ENCODE measurements at regions not wholly inside any gene's neighbourhood (a gene's known extent, or its start where the extent isn't known, plus 50 kb on each side); places are given as distances from the start of the nearest gene placed in this dataset.

DNA sequence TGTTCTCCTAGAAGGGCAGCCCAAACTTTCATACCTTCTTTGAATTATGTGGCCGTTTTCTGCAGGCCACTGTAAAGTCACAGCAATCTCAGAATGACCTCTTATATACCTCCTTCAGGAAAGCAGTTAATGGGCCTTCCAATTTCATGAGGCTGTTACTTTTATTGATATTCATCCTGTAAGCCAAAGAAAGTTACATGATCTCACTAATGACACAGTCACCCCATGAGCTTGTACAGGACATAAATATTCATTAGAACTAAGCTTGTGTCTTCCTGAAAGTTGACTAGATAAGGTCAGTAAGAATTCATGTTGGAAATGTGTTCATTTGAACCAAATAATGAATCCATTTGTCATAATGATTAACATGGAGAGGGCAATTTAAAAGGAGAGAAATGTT, 283.1 kb upstream of the NWD2 start:
- TF ChIP-seq, protein P1, sequence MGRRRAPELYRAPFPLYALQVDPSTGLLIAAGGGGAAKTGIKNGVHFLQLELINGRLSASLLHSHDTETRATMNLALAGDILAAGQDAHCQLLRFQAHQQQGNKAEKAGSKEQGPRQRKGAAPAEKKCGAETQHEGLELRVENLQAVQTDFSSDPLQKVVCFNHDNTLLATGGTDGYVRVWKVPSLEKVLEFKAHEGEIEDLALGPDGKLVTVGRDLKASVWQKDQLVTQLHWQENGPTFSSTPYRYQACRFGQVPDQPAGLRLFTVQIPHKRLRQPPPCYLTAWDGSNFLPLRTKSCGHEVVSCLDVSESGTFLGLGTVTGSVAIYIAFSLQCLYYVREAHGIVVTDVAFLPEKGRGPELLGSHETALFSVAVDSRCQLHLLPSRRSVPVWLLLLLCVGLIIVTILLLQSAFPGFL (CRISPR knock-in tag; IDR thresholded peaks at IDR 0.05), result no peak
- TF ChIP-seq, protein P2, sequence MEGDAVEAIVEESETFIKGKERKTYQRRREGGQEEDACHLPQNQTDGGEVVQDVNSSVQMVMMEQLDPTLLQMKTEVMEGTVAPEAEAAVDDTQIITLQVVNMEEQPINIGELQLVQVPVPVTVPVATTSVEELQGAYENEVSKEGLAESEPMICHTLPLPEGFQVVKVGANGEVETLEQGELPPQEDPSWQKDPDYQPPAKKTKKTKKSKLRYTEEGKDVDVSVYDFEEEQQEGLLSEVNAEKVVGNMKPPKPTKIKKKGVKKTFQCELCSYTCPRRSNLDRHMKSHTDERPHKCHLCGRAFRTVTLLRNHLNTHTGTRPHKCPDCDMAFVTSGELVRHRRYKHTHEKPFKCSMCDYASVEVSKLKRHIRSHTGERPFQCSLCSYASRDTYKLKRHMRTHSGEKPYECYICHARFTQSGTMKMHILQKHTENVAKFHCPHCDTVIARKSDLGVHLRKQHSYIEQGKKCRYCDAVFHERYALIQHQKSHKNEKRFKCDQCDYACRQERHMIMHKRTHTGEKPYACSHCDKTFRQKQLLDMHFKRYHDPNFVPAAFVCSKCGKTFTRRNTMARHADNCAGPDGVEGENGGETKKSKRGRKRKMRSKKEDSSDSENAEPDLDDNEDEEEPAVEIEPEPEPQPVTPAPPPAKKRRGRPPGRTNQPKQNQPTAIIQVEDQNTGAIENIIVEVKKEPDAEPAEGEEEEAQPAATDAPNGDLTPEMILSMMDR (IDR thresholded peaks at IDR 0.05 in 2 of 3, conservative IDR thresholded peaks at IDR 0.05 in 1 of 3; ENCODE audit: insufficient read depth in 2 of 3, low read depth in 1 of 3, low read length in 3 of 3), result no peak
- TF ChIP-seq, protein P3, sequence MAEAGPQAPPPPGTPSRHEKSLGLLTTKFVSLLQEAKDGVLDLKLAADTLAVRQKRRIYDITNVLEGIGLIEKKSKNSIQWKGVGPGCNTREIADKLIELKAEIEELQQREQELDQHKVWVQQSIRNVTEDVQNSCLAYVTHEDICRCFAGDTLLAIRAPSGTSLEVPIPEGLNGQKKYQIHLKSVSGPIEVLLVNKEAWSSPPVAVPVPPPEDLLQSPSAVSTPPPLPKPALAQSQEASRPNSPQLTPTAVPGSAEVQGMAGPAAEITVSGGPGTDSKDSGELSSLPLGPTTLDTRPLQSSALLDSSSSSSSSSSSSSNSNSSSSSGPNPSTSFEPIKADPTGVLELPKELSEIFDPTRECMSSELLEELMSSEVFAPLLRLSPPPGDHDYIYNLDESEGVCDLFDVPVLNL (CRISPR knock-in tag; IDR thresholded peaks at IDR 0.05; ENCODE audit: low read depth), result no peak
- no peak for TF ChIP-seq RBFOX2 (IDR thresholded peaks at IDR 0.05; ENCODE audit: low read depth, low read length)
- no peak for TF ChIP-seq SP2 (IDR thresholded peaks at IDR 0.05; ENCODE audit: extremely low read depth, low read depth, low read length, poor library complexity, severe bottlenecking)
- TF ChIP-seq EP300 (IDR thresholded peaks at IDR 0.05; ENCODE audit: low read length), result no peak
- no peak for TF ChIP-seq ZNF3 (CRISPR knock-in tag; IDR thresholded peaks at IDR 0.05)
- no peak for TF ChIP-seq KDM1A (IDR thresholded peaks at IDR 0.05)
- TF ChIP-seq, protein P4, sequence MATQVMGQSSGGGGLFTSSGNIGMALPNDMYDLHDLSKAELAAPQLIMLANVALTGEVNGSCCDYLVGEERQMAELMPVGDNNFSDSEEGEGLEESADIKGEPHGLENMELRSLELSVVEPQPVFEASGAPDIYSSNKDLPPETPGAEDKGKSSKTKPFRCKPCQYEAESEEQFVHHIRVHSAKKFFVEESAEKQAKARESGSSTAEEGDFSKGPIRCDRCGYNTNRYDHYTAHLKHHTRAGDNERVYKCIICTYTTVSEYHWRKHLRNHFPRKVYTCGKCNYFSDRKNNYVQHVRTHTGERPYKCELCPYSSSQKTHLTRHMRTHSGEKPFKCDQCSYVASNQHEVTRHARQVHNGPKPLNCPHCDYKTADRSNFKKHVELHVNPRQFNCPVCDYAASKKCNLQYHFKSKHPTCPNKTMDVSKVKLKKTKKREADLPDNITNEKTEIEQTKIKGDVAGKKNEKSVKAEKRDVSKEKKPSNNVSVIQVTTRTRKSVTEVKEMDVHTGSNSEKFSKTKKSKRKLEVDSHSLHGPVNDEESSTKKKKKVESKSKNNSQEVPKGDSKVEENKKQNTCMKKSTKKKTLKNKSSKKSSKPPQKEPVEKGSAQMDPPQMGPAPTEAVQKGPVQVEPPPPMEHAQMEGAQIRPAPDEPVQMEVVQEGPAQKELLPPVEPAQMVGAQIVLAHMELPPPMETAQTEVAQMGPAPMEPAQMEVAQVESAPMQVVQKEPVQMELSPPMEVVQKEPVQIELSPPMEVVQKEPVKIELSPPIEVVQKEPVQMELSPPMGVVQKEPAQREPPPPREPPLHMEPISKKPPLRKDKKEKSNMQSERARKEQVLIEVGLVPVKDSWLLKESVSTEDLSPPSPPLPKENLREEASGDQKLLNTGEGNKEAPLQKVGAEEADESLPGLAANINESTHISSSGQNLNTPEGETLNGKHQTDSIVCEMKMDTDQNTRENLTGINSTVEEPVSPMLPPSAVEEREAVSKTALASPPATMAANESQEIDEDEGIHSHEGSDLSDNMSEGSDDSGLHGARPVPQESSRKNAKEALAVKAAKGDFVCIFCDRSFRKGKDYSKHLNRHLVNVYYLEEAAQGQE (IDR thresholded peaks at IDR 0.05; ENCODE audit: borderline replicate concordance), result no peak
- TF ChIP-seq, protein P4 (CRISPR knock-in tag; IDR thresholded peaks at IDR 0.05; ENCODE audit: low read depth), result no peak
- no peak for TF ChIP-seq TCF7 (IDR thresholded peaks at IDR 0.05; ENCODE audit: borderline replicate concordance)
- no peak for TF ChIP-seq EZH2 (IDR thresholded peaks at IDR 0.05; ENCODE audit: borderline replicate concordance, low read depth, low read length)
- no peak for TF ChIP-seq ZNF384 (IDR thresholded peaks at IDR 0.05; ENCODE audit: low read depth, low read length)
- TF ChIP-seq HNRNPUL1 (IDR thresholded peaks at IDR 0.05; ENCODE audit: low read length), result no peak
- TF ChIP-seq MTA3 (IDR thresholded peaks at IDR 0.05; ENCODE audit: borderline replicate concordance), result no peak
